ENCODE measurements at regions not wholly inside any gene's neighbourhood (a gene's known extent, or its start where the extent isn't known, plus 50 kb on each side); places are given as distances from the start of the nearest gene placed in this dataset.

- TF ChIP-seq ATF3 (IDR thresholded peaks at IDR 0.05; ENCODE audit: borderline replicate concordance, extremely low read depth, low read depth, low read length) = no peak
These were observed 305.7 kb upstream of the USP24 start (continued) for GRCh38 chr1:55520861-55521260.

- WGBS (ENCODE audit: insufficient coverage, insufficient replicate concordance, low lambda C conversion rate, missing lambda C conversion rate) = 13% methylated on average over 6 of the region's 6 CpGs
- no TSS peak for BruUV-seq (replicated peaks)
- no peak for FAIRE-seq
- no peak for TF ChIP-seq IKZF1 (conservative IDR thresholded peaks at IDR 0.05)
- TF ChIP-seq CBX3 (IDR thresholded peaks at IDR 0.05; ENCODE audit: borderline replicate concordance, low read depth) = no peak
- no peak for TF ChIP-seq REST (IDR thresholded peaks at IDR 0.05; ENCODE audit: low read depth, low read length)
- no peak for TF ChIP-seq ZBTB4 (CRISPR knock-in tag; IDR thresholded peaks at IDR 0.05)
- no peak for TF ChIP-seq NR2C2 (IDR thresholded peaks at IDR 0.05; ENCODE audit: borderline replicate concordance, control insufficient read depth, insufficient read length, low read depth)
- TF ChIP-seq ZNF207 (IDR thresholded peaks at IDR 0.05; ENCODE audit: borderline replicate concordance) = no peak
- no peak for TF ChIP-seq TAF1 (IDR thresholded peaks at IDR 0.05; ENCODE audit: borderline replicate concordance, low read depth, low read length)
- TF ChIP-seq CHD1 (IDR thresholded peaks at IDR 0.05; ENCODE audit: low read depth, low read length) = no peak
- no peak for TF ChIP-seq ETV6 (conservative IDR thresholded peaks at IDR 0.05 in 1 of 2, IDR thresholded peaks at IDR 0.05 in 1 of 2; ENCODE audit: borderline replicate concordance in 1 of 2, low read depth in 1 of 2)
- TF ChIP-seq NFIC (IDR thresholded peaks at IDR 0.05; ENCODE audit: low read depth, low read length) = no peak
- no peak for TF ChIP-seq MXI1 (IDR thresholded peaks at IDR 0.05; ENCODE audit: low read depth, low read length)
These were observed 304.9 kb upstream of the USP24 start for GRCh38 chr1:55519937-55520683.

More at GRCh38 chr1:55519937-55520683, 304.9 kb upstream of the USP24 start:
- Histone ChIP-seq H3K36me3 (ENCODE audit: control insufficient read depth in 2 of 2, insufficient read depth in 2 of 2, low read length in 1 of 2) (no peaks in the 10 kb centered on the region), H3K4me3 (no peak overlapping the region), H3K4me1 (ENCODE audit: control insufficient read depth, insufficient read depth, low read length) (no peaks in the 10 kb centered on the region), H4K20me1 (ENCODE audit: control insufficient read depth, insufficient read depth) (no peaks in the 10 kb centered on the region), H3K79me2 (ENCODE audit: control insufficient read depth, insufficient read depth, low read length) (no peaks in the 10 kb centered on the region), H3K27ac (ENCODE audit: control insufficient read depth, insufficient read depth) (no peak overlapping the region), H3K27me3 (replicated peaks in 1 of 2; ENCODE audit: control insufficient read depth in 2 of 2, insufficient read depth in 2 of 2, low read length in 1 of 2) (no peaks in the 10 kb centered on the region), H3K9me3 (replicated peaks; ENCODE audit: control insufficient read depth, insufficient read depth, low read length) (no peaks in the 10 kb centered on the region), H2AFZ (ENCODE audit: control insufficient read depth, low read depth, low read length) (no peak overlapping the region), H3K9ac (ENCODE audit: control insufficient read depth, insufficient read depth, low read length) (no peak overlapping the region), H3K4me2 (ENCODE audit: control insufficient read depth, insufficient read depth) (no peak overlapping the region)
- ATAC-seq = no peak
- in situ Hi-C loops (cut with MboI) (no loop called here), intact Hi-C loops (cut with micrococcal nuclease; ENCODE audit: unreplicated experiment) (no loop called here)
- ChIA-PET RAD21 (ENCODE audit: unreplicated experiment) (no interaction called here), SMC1A (ENCODE audit: uncharacterized antibody, unreplicated experiment) (no interaction called here), POLR2A (no interaction called here), CTCF (interaction anchor here (0.9 to 1.0 kb wide), 2 partner anchors 10 to 16 kb away, joined by 3 to 5 read pairs; no protein-coding TSS in a partner anchor)
- no peak for DNase-seq (ENCODE audit: low read depth, low spot score)
